Panc1 (cell line): ENCODE measurements at regions not wholly inside any gene's neighbourhood (a gene's known extent, or its start where the extent isn't known, plus 50 kb on each side); places are given as distances from the start of the nearest gene placed in this dataset.

ENCODE experiments used
- POLR2AphosphoS5 ChIP-seq: IDR thresholded peaks from 2 replicates; pipeline ENCODE4 v1.6.1; 2012; ENCODE audit warnings: mild to moderate bottlenecking, low read depth, low read length, moderate library complexity
- TF ChIP-seq, protein P1 (sequence below): fragments of 450-650 bp; IDR thresholded peaks from 2 replicates; pipeline ENCODE4 v1.5.1; 2017; ENCODE audit warnings: mild to moderate bottlenecking

DNA sequence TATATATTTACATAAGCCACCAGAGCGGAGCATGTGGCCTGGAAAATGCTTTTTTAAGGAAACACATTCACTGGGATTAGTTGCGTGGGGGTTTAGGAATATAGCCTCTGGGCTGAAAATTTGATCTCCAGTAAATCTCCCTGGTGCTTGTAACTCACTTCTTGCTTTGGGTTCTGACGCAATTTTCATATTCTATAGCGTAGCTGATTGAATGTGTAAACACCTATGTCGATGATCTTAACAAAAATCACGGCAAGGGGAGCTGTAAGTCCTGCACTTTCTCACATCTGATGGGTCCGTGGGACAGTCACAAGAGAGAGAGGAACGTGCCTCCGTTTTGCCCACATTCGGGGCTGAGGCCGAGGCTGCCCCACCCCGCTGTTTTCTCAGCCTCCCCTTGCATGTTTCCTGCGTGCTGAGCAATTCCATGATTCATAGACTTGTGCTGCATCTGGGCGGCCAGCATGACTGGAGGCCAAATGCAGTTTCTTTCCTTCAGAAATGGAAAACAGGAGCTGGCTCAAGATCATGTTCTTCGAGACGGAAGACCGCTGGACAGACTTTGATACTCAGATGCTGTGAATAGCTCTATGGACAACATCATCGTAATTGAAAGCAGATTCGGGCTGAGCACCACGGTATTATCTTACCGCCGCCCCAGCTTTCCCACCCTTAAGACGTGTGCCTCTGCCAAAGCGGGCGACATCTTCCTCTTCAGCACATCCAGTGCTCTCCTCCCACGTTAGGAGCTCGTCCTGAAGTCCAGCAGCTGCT is 109.2 kb downstream of the TMEM18 start:
- TF ChIP-seq, protein P1, sequence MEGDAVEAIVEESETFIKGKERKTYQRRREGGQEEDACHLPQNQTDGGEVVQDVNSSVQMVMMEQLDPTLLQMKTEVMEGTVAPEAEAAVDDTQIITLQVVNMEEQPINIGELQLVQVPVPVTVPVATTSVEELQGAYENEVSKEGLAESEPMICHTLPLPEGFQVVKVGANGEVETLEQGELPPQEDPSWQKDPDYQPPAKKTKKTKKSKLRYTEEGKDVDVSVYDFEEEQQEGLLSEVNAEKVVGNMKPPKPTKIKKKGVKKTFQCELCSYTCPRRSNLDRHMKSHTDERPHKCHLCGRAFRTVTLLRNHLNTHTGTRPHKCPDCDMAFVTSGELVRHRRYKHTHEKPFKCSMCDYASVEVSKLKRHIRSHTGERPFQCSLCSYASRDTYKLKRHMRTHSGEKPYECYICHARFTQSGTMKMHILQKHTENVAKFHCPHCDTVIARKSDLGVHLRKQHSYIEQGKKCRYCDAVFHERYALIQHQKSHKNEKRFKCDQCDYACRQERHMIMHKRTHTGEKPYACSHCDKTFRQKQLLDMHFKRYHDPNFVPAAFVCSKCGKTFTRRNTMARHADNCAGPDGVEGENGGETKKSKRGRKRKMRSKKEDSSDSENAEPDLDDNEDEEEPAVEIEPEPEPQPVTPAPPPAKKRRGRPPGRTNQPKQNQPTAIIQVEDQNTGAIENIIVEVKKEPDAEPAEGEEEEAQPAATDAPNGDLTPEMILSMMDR, result no peak
- no peak for TF ChIP-seq POLR2AphosphoS5
